ENCODE measurements at regions not wholly inside any gene's neighbourhood (a gene's known extent, or its start where the extent isn't known, plus 50 kb on each side); places are given as distances from the start of the nearest gene placed in this dataset.

DNA sequence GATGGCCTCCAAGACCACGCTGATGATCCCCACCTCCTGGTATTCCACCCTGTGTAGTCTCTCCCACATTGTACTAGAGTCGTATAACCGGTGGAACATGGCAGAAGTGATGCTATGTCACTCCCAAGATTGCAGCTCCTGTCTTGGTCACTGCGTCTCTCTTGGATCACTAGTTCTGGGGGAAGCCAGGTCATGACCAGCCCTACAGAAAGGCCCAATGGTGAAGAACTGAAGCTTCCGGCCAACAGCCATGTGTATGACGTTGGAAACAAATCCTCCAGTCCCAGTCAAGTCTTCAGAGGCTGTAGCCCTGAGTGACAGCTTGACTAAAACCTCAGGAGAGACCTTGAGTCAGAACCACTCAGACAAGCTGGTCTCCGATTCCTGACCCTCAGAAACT lies 61.9 kb upstream of the FNDC3B start:
- POLR2A ChIA-PET, result interaction anchor here (0.6 to 1.2 kb wide), 4 partner anchors 19 to 110 kb away, joined by 3 to 4 read pairs (median 3); no protein-coding TSS in a partner anchor
- Histone ChIP-seq H3K9me2 (ENCODE audit: insufficient read depth, low read length) (no peaks in the 10 kb centered on the region), H3K36me3 (ENCODE audit: insufficient read depth, low read length) (no peaks in the 10 kb centered on the region; the same call in 1 of the 2 replicates), H3K4me2 (ENCODE audit: low read length) (peak overlapping the region; percentile 5; the same call in 1 of the 2 replicates), H2AFZ (ENCODE audit: low read length) (peak overlapping the region; percentile 85), H4K20me1 (ENCODE audit: insufficient read depth, low read length) (no peaks in the 10 kb centered on the region), H3K9me3 (ENCODE audit: low read length) (peaks cover 8% of the 10 kb centered on the region; the same call in 1 of the 2 replicates), H3K4me1 (ENCODE audit: insufficient read depth, low read length, poor library complexity, severe bottlenecking) (peaks cover 18% of the 10 kb centered on the region), H3K79me2 (ENCODE audit: insufficient read depth, low read depth, low read length) (no peaks in the 10 kb centered on the region), H3K27ac (ENCODE audit: low read depth, low read length, poor library complexity, severe bottlenecking) (no peak overlapping the region), H3K4me3 (ENCODE audit: low read depth, low read length, poor library complexity, severe bottlenecking) (peak overlapping the region; percentile 6)
- intact Hi-C loops (cut with micrococcal nuclease; ENCODE audit: unreplicated experiment), result loop anchor here (5.0 kb wide), 1 partner anchor 125 kb away; no protein-coding TSS in a partner anchor
- BruUV-seq (replicated peaks), result no TSS peak
- no peak for TF ChIP-seq EZH2phosphoT487 (IDR thresholded peaks at IDR 0.05; ENCODE audit: borderline replicate concordance, low read depth, low read length)
- TF ChIP-seq, protein P1, sequence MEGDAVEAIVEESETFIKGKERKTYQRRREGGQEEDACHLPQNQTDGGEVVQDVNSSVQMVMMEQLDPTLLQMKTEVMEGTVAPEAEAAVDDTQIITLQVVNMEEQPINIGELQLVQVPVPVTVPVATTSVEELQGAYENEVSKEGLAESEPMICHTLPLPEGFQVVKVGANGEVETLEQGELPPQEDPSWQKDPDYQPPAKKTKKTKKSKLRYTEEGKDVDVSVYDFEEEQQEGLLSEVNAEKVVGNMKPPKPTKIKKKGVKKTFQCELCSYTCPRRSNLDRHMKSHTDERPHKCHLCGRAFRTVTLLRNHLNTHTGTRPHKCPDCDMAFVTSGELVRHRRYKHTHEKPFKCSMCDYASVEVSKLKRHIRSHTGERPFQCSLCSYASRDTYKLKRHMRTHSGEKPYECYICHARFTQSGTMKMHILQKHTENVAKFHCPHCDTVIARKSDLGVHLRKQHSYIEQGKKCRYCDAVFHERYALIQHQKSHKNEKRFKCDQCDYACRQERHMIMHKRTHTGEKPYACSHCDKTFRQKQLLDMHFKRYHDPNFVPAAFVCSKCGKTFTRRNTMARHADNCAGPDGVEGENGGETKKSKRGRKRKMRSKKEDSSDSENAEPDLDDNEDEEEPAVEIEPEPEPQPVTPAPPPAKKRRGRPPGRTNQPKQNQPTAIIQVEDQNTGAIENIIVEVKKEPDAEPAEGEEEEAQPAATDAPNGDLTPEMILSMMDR (conservative IDR thresholded peaks at IDR 0.05; ENCODE audit: low read length), result no peak
- DNase-seq (ENCODE audit: low spot score), result no peak
- CTCF ChIA-PET (ENCODE audit: unreplicated experiment), result no interaction called here

- no peaks in the 10 kb centered on the region for H4K20me1 ChIP-seq (ENCODE audit: insufficient read depth, low read length)
- intact Hi-C loops (cut with micrococcal nuclease; ENCODE audit: unreplicated experiment), result loop anchor here (5.0 kb wide), 1 partner anchor 124 kb away; no protein-coding TSS in a partner anchor
- peak overlapping the region; percentile 85 for H2AFZ ChIP-seq (ENCODE audit: low read length)
These were observed 61.5 kb upstream of the FNDC3B start for GRCh38 chr3:171977860-171978259.

More at GRCh38 chr3:171977860-171978259, 61.5 kb upstream of the FNDC3B start:
- CTCF ChIA-PET (ENCODE audit: unreplicated experiment), result no interaction called here
- Histone ChIP-seq H3K4me2 (ENCODE audit: low read length) (peak overlapping the region; percentile 5; the same call in 1 of the 2 replicates), H3K9me2 (ENCODE audit: insufficient read depth, low read length) (no peaks in the 10 kb centered on the region), H3K27ac (ENCODE audit: low read depth, low read length, poor library complexity, severe bottlenecking) (no peak overlapping the region), H3K79me2 (ENCODE audit: insufficient read depth, low read depth, low read length) (no peaks in the 10 kb centered on the region), H3K4me3 (ENCODE audit: low read depth, low read length, poor library complexity, severe bottlenecking) (peak overlapping the region; percentile 6), H3K4me1 (ENCODE audit: insufficient read depth, low read length, poor library complexity, severe bottlenecking) (peaks cover 18% of the 10 kb centered on the region), H3K9me3 (ENCODE audit: low read length) (peaks cover 8% of the 10 kb centered on the region; the same call in 1 of the 2 replicates), H3K36me3 (ENCODE audit: insufficient read depth, low read length) (no peaks in the 10 kb centered on the region; the same call in 1 of the 2 replicates)
- POLR2A ChIA-PET, result interaction anchor here (0.6 to 1.2 kb wide), 4 partner anchors 18 to 109 kb away, joined by 3 to 4 read pairs (median 3); no protein-coding TSS in a partner anchor
- DNase-seq (ENCODE audit: low spot score), result peak; percentile 73
- no TSS peak for BruUV-seq (replicated peaks)
- no peak for TF ChIP-seq EZH2phosphoT487 (IDR thresholded peaks at IDR 0.05; ENCODE audit: borderline replicate concordance, low read depth, low read length)
- TF ChIP-seq, protein P1 (conservative IDR thresholded peaks at IDR 0.05; ENCODE audit: low read length), result no peak

Measured in OCI-LY7 (cell line).